Gastrocnemius medialis (tissue), 4 donors: ENCODE measurements at regions not wholly inside any gene's neighbourhood (a gene's known extent, or its start where the extent isn't known, plus 50 kb on each side); places are given as distances from the start of the nearest gene placed in this dataset.

Source experiments
- ATAC-seq, 2 donors: fragments of 150-250 bp; one replicate each; pipeline ENCODE4 v1.9.1; 2016
- DNase-seq, 2 donors: peaks; one replicate each; pipeline ENCODE4 v3.0.0-alpha.2; 2019
- H3K27ac ChIP-seq, 4 donors: fragments of 200-600 bp; sonication (generic); 1 replicate in 1 of 4; 2 replicates in 3 of 4; pipeline ENCODE4 v1.5.1; 2016 to 2018; ENCODE audit warnings: mild to moderate bottlenecking in 2 of 4, moderate library complexity in 1 of 4
- H3K27me3 ChIP-seq, 3 donors: fragments of 200-600 bp; sonication (generic) in 2 of 3; 1 replicate in 1 of 3; 2 replicates in 2 of 3; pipeline versions ENCODE4 v1.5.1 to v1.6.0; 2016 to 2019; ENCODE audit warnings: mild to moderate bottlenecking in 1 of 3, moderate library complexity in 1 of 3
- H3K36me3 ChIP-seq, 2 donors: fragments of 200-600 bp; sonication (generic) in 1 of 2; one replicate each; pipeline ENCODE4 v1.5.1; 2017 to 2018
- H3K4me1 ChIP-seq, 2 donors: fragments of 200-600 bp; sonication (generic) in 1 of 2; one replicate each; pipeline ENCODE4 v1.5.1; 2016 to 2017; ENCODE audit warnings: mild to moderate bottlenecking in 2 of 2
- H3K4me3 ChIP-seq, 4 donors: fragments of 200-600 bp; sonication (generic) in 3 of 4; 1 replicate in 1 of 4; 2 replicates in 3 of 4; pipeline ENCODE4 v1.5.1; 2016 to 2019; ENCODE audit warnings: mild to moderate bottlenecking in 2 of 4
- H3K9me3 ChIP-seq, 3 donors: fragments of 200-600 bp; sonication (generic) in 2 of 3; 1 replicate in 1 of 3; 2 replicates in 2 of 3; pipeline ENCODE4 v1.5.1; 2016 to 2019
- POLR2A ChIP-seq, 2 donors: fragments of 450-650 bp; IDR thresholded peaks; one replicate each; pipeline ENCODE4 v1.6.1; 2017; ENCODE audit warnings: antibody characterized with exemption in 2 of 2, mild to moderate bottlenecking in 2 of 2, moderate library complexity in 2 of 2
- in situ Hi-C, 4 donors: fragments of 200-750 bp; cut with MboI; loops; one replicate each; pipeline versions ENCODE4 v1.15.0 to v1.8.0; 2017; ENCODE audit warnings: low sequenced_read_pairs in 4 of 4
- intact Hi-C: fragments of 100-400 bp; cut with DNase I; formaldehyde crosslinking; loops from one replicate; pipeline ENCODE4 v1.15.1; 2023; ENCODE audit warnings: low total_unique reads
- TF ChIP-seq, protein P1 (sequence below), 5 experiments: fragments of 450-650 bp in 3 of 5; fragments of 200-600 bp in 2 of 5; sonication (generic) in 2 of 5; IDR thresholded peaks in 4 of 5; conservative IDR thresholded peaks in 1 of 5; 1 replicate in 4 of 5; 2 replicates in 1 of 5; pipeline ENCODE4 v1.5.1; 2016 to 2019; ENCODE audit warnings: antibody characterized with exemption in 5 of 5, mild to moderate bottlenecking in 3 of 5, moderate library complexity in 3 of 5

- Histone ChIP-seq H3K4me1 (peaks cover 21 to 25% of the 10 kb centered on the region in 2 donors), H3K9me3 (no peaks in the 10 kb centered on the region), H3K36me3 (no peaks in the 10 kb centered on the region), H3K27ac (no peak overlapping the region), H3K27me3 (no peaks in the 10 kb centered on the region), H3K4me3 (no peak overlapping the region)
- no peak for DNase-seq
- ATAC-seq, result no peak
- intact Hi-C loops, result no loop called here
- TF ChIP-seq POLR2A (IDR thresholded peaks at IDR 0.05), result no peak
- TF ChIP-seq, protein P1, sequence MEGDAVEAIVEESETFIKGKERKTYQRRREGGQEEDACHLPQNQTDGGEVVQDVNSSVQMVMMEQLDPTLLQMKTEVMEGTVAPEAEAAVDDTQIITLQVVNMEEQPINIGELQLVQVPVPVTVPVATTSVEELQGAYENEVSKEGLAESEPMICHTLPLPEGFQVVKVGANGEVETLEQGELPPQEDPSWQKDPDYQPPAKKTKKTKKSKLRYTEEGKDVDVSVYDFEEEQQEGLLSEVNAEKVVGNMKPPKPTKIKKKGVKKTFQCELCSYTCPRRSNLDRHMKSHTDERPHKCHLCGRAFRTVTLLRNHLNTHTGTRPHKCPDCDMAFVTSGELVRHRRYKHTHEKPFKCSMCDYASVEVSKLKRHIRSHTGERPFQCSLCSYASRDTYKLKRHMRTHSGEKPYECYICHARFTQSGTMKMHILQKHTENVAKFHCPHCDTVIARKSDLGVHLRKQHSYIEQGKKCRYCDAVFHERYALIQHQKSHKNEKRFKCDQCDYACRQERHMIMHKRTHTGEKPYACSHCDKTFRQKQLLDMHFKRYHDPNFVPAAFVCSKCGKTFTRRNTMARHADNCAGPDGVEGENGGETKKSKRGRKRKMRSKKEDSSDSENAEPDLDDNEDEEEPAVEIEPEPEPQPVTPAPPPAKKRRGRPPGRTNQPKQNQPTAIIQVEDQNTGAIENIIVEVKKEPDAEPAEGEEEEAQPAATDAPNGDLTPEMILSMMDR (IDR thresholded peaks at IDR 0.05 in 4 of 5, conservative IDR thresholded peaks at IDR 0.05 in 1 of 5), result no peak
- in situ Hi-C loops, result no loop called here
Observed at GRCh38 chr5:74240783-74241750, 399.5 kb downstream of the ENC1 start.

- DNase-seq (no peak), ATAC-seq (peak in 1 of 2 donors; percentile 30)
- no peak for TF ChIP-seq POLR2A (IDR thresholded peaks at IDR 0.05)
- TF ChIP-seq, protein P1 (IDR thresholded peaks at IDR 0.05 in 4 of 5, conservative IDR thresholded peaks at IDR 0.05 in 1 of 5), result no peak
- H3K36me3 ChIP-seq, result no peaks in the 10 kb centered on the region
- H3K4me3 ChIP-seq, result no peak overlapping the region
- no peaks in the 10 kb centered on the region for H3K9me3 ChIP-seq
- H3K27me3 ChIP-seq, result no peaks in the 10 kb centered on the region
- peaks cover 21 to 25% of the 10 kb centered on the region in 2 donors for H3K4me1 ChIP-seq
- H3K27ac ChIP-seq, result no peak overlapping the region
- in situ Hi-C loops, result no loop called here
- intact Hi-C loops, result no loop called here
Observed at GRCh38 chr5:74239261-74239660, 401.3 kb downstream of the ENC1 start.

DNA sequence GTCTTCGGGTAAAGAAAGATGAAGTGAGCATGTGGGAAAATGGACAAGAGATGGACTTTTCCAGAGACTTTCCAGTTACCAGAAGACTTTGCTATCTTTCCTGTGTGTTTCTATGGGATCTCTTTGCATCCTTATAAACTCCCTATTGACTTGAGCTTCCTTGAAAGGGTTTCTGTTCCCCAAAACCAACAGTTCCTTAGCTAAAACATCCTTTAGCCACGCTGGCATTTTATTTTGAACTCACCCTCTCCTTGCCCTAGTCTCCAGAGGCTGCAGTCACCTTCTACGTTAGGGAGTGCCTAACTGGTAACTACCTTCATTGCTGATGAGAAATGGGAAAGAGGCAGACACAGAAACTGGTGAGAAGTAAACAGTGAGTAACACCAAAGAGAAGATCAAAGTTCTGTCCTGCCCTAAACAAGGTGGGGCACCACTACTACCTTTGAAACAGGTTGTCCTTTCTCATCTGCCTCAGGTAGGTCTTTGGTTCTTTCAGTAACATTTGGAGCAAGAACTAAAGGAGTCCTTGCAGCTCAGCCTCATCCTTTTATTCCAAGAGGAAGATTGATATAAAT, 402.9 kb downstream of the ENC1 start:
- intact Hi-C loops, result no loop called here
- no peak for ATAC-seq
- in situ Hi-C loops, result no loop called here

DNA sequence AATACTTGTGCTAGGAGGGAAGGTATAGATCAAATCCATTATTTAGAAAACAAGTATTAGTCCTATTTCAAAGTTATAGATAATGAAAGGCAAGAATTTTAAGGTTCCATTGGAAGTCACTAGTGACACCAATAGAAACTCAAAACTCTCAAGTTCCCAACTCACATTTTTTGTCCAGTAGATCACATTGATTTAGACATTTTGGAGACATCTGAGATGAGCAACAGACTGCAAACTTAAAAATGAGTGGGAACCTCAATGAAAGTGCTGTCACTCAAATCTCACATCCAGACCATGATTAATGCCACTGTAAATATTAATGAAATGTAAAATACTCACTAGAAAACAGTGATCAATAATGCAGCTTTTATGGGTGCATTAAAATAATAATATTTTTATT, 405.0 kb downstream of the ENC1 start:
- in situ Hi-C loops, result no loop called here
- no peaks in the 10 kb centered on the region for H3K36me3 ChIP-seq
- no peaks in the 10 kb centered on the region for H3K9me3 ChIP-seq
- no peak for ATAC-seq
- peaks cover 13 to 14% of the 10 kb centered on the region in 2 donors for H3K4me1 ChIP-seq
- H3K4me3 ChIP-seq, result no peak overlapping the region
- H3K27ac ChIP-seq, result no peak overlapping the region
- intact Hi-C loops, result no loop called here
- no peak for DNase-seq
- TF ChIP-seq POLR2A (IDR thresholded peaks at IDR 0.05), result no peak
- TF ChIP-seq, protein P1 (IDR thresholded peaks at IDR 0.05 in 4 of 5, conservative IDR thresholded peaks at IDR 0.05 in 1 of 5), result no peak
- H3K27me3 ChIP-seq, result no peaks in the 10 kb centered on the region

More for the DNA sequence above, 402.9 kb downstream of the ENC1 start:
- Histone ChIP-seq H3K4me3 (no peak overlapping the region), H3K27me3 (no peaks in the 10 kb centered on the region), H3K9me3 (no peaks in the 10 kb centered on the region), H3K36me3 (no peaks in the 10 kb centered on the region), H3K4me1 (peaks cover 21 to 25% of the 10 kb centered on the region in 2 donors), H3K27ac (no peak overlapping the region)
- no peak for DNase-seq
- no peak for TF ChIP-seq POLR2A (IDR thresholded peaks at IDR 0.05)
- TF ChIP-seq, protein P1 (IDR thresholded peaks at IDR 0.05 in 4 of 5, conservative IDR thresholded peaks at IDR 0.05 in 1 of 5), result no peak
